ENCODE measurements at regions not wholly inside any gene's neighbourhood (a gene's known extent, or its start where the extent isn't known, plus 50 kb on each side); places are given as distances from the start of the nearest gene placed in this dataset.

GRCh38 chr4:38577462-38577861 lies 86.5 kb upstream of the KLF3 start:
- intact Hi-C loops (cut with micrococcal nuclease): no loop called here
- no peak overlapping the region for H3K27ac ChIP-seq (ENCODE audit: low read length in 2 of 2)
- ATAC-seq (ENCODE audit: low read depth): no peak
- peaks cover 19% of the 10 kb centered on the region for H3K27me3 Mint-ChIP-seq
- H3K4me1 ChIP-seq (ENCODE audit: control insufficient read depth in 2 of 2, insufficient read depth in 2 of 2, low read length in 2 of 2): no peaks in the 10 kb centered on the region
- no peaks in the 10 kb centered on the region for H3K79me2 ChIP-seq (ENCODE audit: control insufficient read depth, insufficient read depth, low read length)
- CTCF ChIA-PET: no interaction called here
- no peak for DNase-seq
- POLR2A ChIA-PET: no interaction called here
- H3K4me2 ChIP-seq (replicated peaks; ENCODE audit: low read depth, low read length, poor library complexity, severe bottlenecking): no peak overlapping the region
- TF ChIP-seq CTCF (IDR thresholded peaks at IDR 0.05) (no peak), EZH2 (IDR thresholded peaks at IDR 0.05; ENCODE audit: borderline replicate concordance, insufficient read depth, low read depth, low read length, poor library complexity, severe bottlenecking) (no peak)
- no peak overlapping the region for H3K27ac Mint-ChIP-seq
- H3K9me3 Mint-ChIP-seq (ENCODE audit: insufficient read depth): no peaks in the 10 kb centered on the region
- H3K36me3 ChIP-seq (replicated peaks in 1 of 2; ENCODE audit: control extremely low read depth in 1 of 2, control insufficient read depth in 1 of 2, extremely low read depth in 1 of 2, insufficient read depth in 2 of 2, low read length in 1 of 2): no peaks in the 10 kb centered on the region
- H2AFZ ChIP-seq (ENCODE audit: insufficient read depth, low read depth, low read length, poor library complexity, severe bottlenecking): no peak overlapping the region
- H3K4me3 Mint-ChIP-seq: no peak overlapping the region
- no peaks in the 10 kb centered on the region for H4K20me1 ChIP-seq (ENCODE audit: control insufficient read depth, insufficient read depth, low read length, poor library complexity, severe bottlenecking)
- H3K9ac ChIP-seq (ENCODE audit: low read length): no peak overlapping the region
- no peak overlapping the region for H3K4me3 ChIP-seq (ENCODE audit: control extremely low read depth in 1 of 5, extremely low read depth in 1 of 5, insufficient read depth in 1 of 5, low read depth in 2 of 5, low read length in 4 of 5)
- peaks cover 2% of the 10 kb centered on the region for H3K4me1 Mint-ChIP-seq
- H3K27me3 ChIP-seq (replicated peaks in 1 of 4; ENCODE audit: control extremely low read depth in 1 of 4, control insufficient read depth in 3 of 4, insufficient read depth in 4 of 4, low read length in 3 of 4): no peaks in the 10 kb centered on the region
- no peaks in the 10 kb centered on the region for H3K9me3 ChIP-seq (ENCODE audit: control extremely low read depth in 1 of 3, control insufficient read depth in 2 of 3, insufficient read depth in 1 of 3, low read length in 2 of 3)

- WGBS (ENCODE audit: insufficient coverage): no CpG with 5 or more reads among the region's 6 CpGs
- no peaks in the 10 kb centered on the region for H3K4me1 Mint-ChIP-seq
- ATAC-seq (ENCODE audit: low read depth) (no peak), DNase-seq (no peak)
- Histone ChIP-seq H4K20me1 (ENCODE audit: control insufficient read depth, insufficient read depth, low read length, poor library complexity, severe bottlenecking) (no peaks in the 10 kb centered on the region), H3K36me3 (replicated peaks in 1 of 2; ENCODE audit: control extremely low read depth in 1 of 2, control insufficient read depth in 1 of 2, extremely low read depth in 1 of 2, insufficient read depth in 2 of 2, low read length in 1 of 2) (no peaks in the 10 kb centered on the region), H3K9ac (ENCODE audit: low read length) (no peak overlapping the region), H3K4me2 (replicated peaks; ENCODE audit: low read depth, low read length, poor library complexity, severe bottlenecking) (no peak overlapping the region), H3K9me3 (ENCODE audit: control extremely low read depth in 1 of 3, control insufficient read depth in 2 of 3, insufficient read depth in 1 of 3, low read length in 2 of 3) (no peaks in the 10 kb centered on the region), H3K79me2 (ENCODE audit: control insufficient read depth, insufficient read depth, low read length) (no peaks in the 10 kb centered on the region), H3K27ac (ENCODE audit: low read length in 2 of 2) (no peak overlapping the region), H3K4me3 (ENCODE audit: control extremely low read depth in 1 of 5, extremely low read depth in 1 of 5, insufficient read depth in 1 of 5, low read depth in 2 of 5, low read length in 4 of 5) (no peak overlapping the region), H3K27me3 (replicated peaks in 1 of 4; ENCODE audit: control extremely low read depth in 1 of 4, control insufficient read depth in 3 of 4, insufficient read depth in 4 of 4, low read length in 3 of 4) (no peaks in the 10 kb centered on the region), H3K4me1 (ENCODE audit: control insufficient read depth in 2 of 2, insufficient read depth in 2 of 2, low read length in 2 of 2) (no peaks in the 10 kb centered on the region), H2AFZ (ENCODE audit: insufficient read depth, low read depth, low read length, poor library complexity, severe bottlenecking) (no peak overlapping the region)
- no peaks in the 10 kb centered on the region for H3K9me3 Mint-ChIP-seq (ENCODE audit: insufficient read depth)
- POLR2A ChIA-PET: no interaction called here
- CTCF ChIA-PET: interaction anchor here (0.8 kb wide), 1 partner anchor 149 kb away, joined by 3 read pairs; no protein-coding TSS in a partner anchor
- H3K4me3 Mint-ChIP-seq: no peak overlapping the region
- H3K27me3 Mint-ChIP-seq: peaks cover 25% of the 10 kb centered on the region
- no peak overlapping the region for H3K27ac Mint-ChIP-seq
- intact Hi-C loops (cut with micrococcal nuclease): no loop called here
- TF ChIP-seq CTCF (IDR thresholded peaks at IDR 0.05) (no peak), EZH2 (IDR thresholded peaks at IDR 0.05; ENCODE audit: borderline replicate concordance, insufficient read depth, low read depth, low read length, poor library complexity, severe bottlenecking) (no peak)
These were observed 82.4 kb upstream of the KLF3 start for GRCh38 chr4:38581426-38582106.

Data from B cell (primary cell).